OCI-LY7 (cell line): ENCODE measurements at regions not wholly inside any gene's neighbourhood (a gene's known extent, or its start where the extent isn't known, plus 50 kb on each side); places are given as distances from the start of the nearest gene placed in this dataset.

ENCODE experiments used
- EZH2phosphoT487 ChIP-seq: fragments of 200-600 bp; sonication (generic); IDR thresholded peaks from 2 replicates; pipeline ENCODE4 v1.6.1; 2018; ENCODE audit warnings: low read depth, borderline replicate concordance, mild to moderate bottlenecking, mixed run types, antibody characterized with exemption, low read length, moderate library complexity, mixed read lengths
- TF ChIP-seq, protein P1 (sequence below): fragments of 200-600 bp; sonication (generic); conservative IDR thresholded peaks from 2 replicates; pipeline ENCODE4 v1.5.1; 2014; ENCODE audit warnings: mild to moderate bottlenecking, antibody characterized with exemption, low read length, moderate library complexity, mixed read lengths

DNA sequence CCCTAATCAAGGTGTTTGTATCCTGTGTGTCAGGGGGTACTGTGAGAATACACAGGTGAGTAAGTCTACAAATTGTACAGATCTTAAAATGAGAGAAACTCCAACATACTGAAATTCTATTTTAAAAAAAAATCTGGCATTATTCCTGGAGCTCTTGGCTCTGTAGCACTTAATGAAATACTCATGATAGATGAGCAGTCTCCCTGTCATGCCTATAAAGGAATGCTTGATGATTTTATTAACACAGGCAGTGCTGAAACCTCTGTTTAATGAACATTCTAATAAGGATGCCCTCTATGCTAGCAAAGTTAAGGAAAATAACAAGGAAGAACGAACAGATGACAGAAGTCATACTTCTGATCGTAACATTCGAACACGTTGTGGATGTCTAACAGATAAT, 233.9 kb upstream of the NEGR1 start:
- TF ChIP-seq, protein P1, sequence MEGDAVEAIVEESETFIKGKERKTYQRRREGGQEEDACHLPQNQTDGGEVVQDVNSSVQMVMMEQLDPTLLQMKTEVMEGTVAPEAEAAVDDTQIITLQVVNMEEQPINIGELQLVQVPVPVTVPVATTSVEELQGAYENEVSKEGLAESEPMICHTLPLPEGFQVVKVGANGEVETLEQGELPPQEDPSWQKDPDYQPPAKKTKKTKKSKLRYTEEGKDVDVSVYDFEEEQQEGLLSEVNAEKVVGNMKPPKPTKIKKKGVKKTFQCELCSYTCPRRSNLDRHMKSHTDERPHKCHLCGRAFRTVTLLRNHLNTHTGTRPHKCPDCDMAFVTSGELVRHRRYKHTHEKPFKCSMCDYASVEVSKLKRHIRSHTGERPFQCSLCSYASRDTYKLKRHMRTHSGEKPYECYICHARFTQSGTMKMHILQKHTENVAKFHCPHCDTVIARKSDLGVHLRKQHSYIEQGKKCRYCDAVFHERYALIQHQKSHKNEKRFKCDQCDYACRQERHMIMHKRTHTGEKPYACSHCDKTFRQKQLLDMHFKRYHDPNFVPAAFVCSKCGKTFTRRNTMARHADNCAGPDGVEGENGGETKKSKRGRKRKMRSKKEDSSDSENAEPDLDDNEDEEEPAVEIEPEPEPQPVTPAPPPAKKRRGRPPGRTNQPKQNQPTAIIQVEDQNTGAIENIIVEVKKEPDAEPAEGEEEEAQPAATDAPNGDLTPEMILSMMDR, result no peak
- no peak for TF ChIP-seq EZH2phosphoT487
